ENCODE measurements at regions not wholly inside any gene's neighbourhood (a gene's known extent, or its start where the extent isn't known, plus 50 kb on each side); places are given as distances from the start of the nearest gene placed in this dataset.

GRCh38 chr10:131421381-131421780, 109.9 kb upstream of the TCERG1L start:
- no peak for DNase-seq (ENCODE audit: low read depth, low spot score)
- in situ Hi-C loops (cut with HindIII; ENCODE audit: low pct_unique_long_range_greater_than_20kb, low sequenced_read_pairs), result no loop called here

GRCh38 chr10:131422731-131423130, 111.2 kb upstream of the TCERG1L start:
- DNase-seq (ENCODE audit: low read depth, low spot score), result no peak
- in situ Hi-C loops (cut with HindIII; ENCODE audit: low pct_unique_long_range_greater_than_20kb, low sequenced_read_pairs), result no loop called here

- DNase-seq (ENCODE audit: low read depth, low spot score), result no peak
- in situ Hi-C loops (cut with HindIII; ENCODE audit: low pct_unique_long_range_greater_than_20kb, low sequenced_read_pairs), result no loop called here
Measured at GRCh38 chr10:131424053-131424452, 112.5 kb upstream of the TCERG1L start.

- no peak for DNase-seq (ENCODE audit: low read depth, low spot score)
- in situ Hi-C loops (cut with HindIII; ENCODE audit: low pct_unique_long_range_greater_than_20kb, low sequenced_read_pairs), result no loop called here
Measured at GRCh38 chr10:131424836-131425491, 113.4 kb upstream of the TCERG1L start.

GRCh38 chr10:131425752-131426533, 114.4 kb upstream of the TCERG1L start:
- in situ Hi-C loops (cut with HindIII; ENCODE audit: low pct_unique_long_range_greater_than_20kb, low sequenced_read_pairs), result no loop called here
- DNase-seq (ENCODE audit: low read depth, low spot score), result no peak

GRCh38 chr10:131426534-131426898, 115.0 kb upstream of the TCERG1L start:
- no peak for DNase-seq (ENCODE audit: low read depth, low spot score)
- in situ Hi-C loops (cut with HindIII; ENCODE audit: low pct_unique_long_range_greater_than_20kb, low sequenced_read_pairs), result no loop called here

GRCh38 chr10:131427281-131427680, 115.8 kb upstream of the TCERG1L start:
- no peak for DNase-seq (ENCODE audit: low read depth, low spot score)
- in situ Hi-C loops (cut with HindIII; ENCODE audit: low pct_unique_long_range_greater_than_20kb, low sequenced_read_pairs), result no loop called here

- in situ Hi-C loops (cut with HindIII; ENCODE audit: low pct_unique_long_range_greater_than_20kb, low sequenced_read_pairs), result no loop called here
Measured at GRCh38 chr10:131427901-131428300, 116.4 kb upstream of the TCERG1L start.

GRCh38 chr10:131429141-131429540, 117.6 kb upstream of the TCERG1L start:
- DNase-seq (ENCODE audit: low read depth, low spot score), result no peak
- in situ Hi-C loops (cut with HindIII; ENCODE audit: low pct_unique_long_range_greater_than_20kb, low sequenced_read_pairs), result no loop called here

More at GRCh38 chr10:131427901-131428300, 116.4 kb upstream of the TCERG1L start:
- no peak for DNase-seq (ENCODE audit: low read depth, low spot score)

GRCh38 chr10:131429942-131430341, 118.4 kb upstream of the TCERG1L start:
- in situ Hi-C loops (cut with HindIII; ENCODE audit: low pct_unique_long_range_greater_than_20kb, low sequenced_read_pairs), result no loop called here
- no peak for DNase-seq (ENCODE audit: low read depth, low spot score)

GRCh38 chr10:131430716-131431412, 119.3 kb upstream of the TCERG1L start:
- in situ Hi-C loops (cut with HindIII; ENCODE audit: low pct_unique_long_range_greater_than_20kb, low sequenced_read_pairs), result no loop called here
- no peak for DNase-seq (ENCODE audit: low read depth, low spot score)

GRCh38 chr10:131431533-131431932, 120.0 kb upstream of the TCERG1L start:
- in situ Hi-C loops (cut with HindIII; ENCODE audit: low pct_unique_long_range_greater_than_20kb, low sequenced_read_pairs), result no loop called here

GRCh38 chr10:131431978-131432690, 120.6 kb upstream of the TCERG1L start:
- no peak for DNase-seq (ENCODE audit: low read depth, low spot score)
- in situ Hi-C loops (cut with HindIII; ENCODE audit: low pct_unique_long_range_greater_than_20kb, low sequenced_read_pairs), result no loop called here

More at GRCh38 chr10:131431533-131431932, 120.0 kb upstream of the TCERG1L start:
- no peak for DNase-seq (ENCODE audit: low read depth, low spot score)

GRCh38 chr10:131433568-131433967, 122.0 kb upstream of the TCERG1L start:
- no peak for DNase-seq (ENCODE audit: low read depth, low spot score)
- in situ Hi-C loops (cut with HindIII; ENCODE audit: low pct_unique_long_range_greater_than_20kb, low sequenced_read_pairs), result no loop called here

GRCh38 chr10:131435232-131435631, 123.7 kb upstream of the TCERG1L start:
- in situ Hi-C loops (cut with HindIII; ENCODE audit: low pct_unique_long_range_greater_than_20kb, low sequenced_read_pairs), result no loop called here
- no peak for DNase-seq (ENCODE audit: low read depth, low spot score)

GRCh38 chr10:131435760-131436457, 124.4 kb upstream of the TCERG1L start:
- no peak for DNase-seq (ENCODE audit: low read depth, low spot score)
- in situ Hi-C loops (cut with HindIII; ENCODE audit: low pct_unique_long_range_greater_than_20kb, low sequenced_read_pairs), result no loop called here

- DNase-seq (ENCODE audit: low read depth, low spot score), result no peak
- in situ Hi-C loops (cut with HindIII; ENCODE audit: low pct_unique_long_range_greater_than_20kb, low sequenced_read_pairs), result no loop called here
Measured at GRCh38 chr10:131436458-131436857, 124.9 kb upstream of the TCERG1L start.
